BJ (cell line): ENCODE measurements at regions not wholly inside any gene's neighbourhood (a gene's known extent, or its start where the extent isn't known, plus 50 kb on each side); places are given as distances from the start of the nearest gene placed in this dataset.

Experiments
- CTCF ChIA-PET: fragments of 350-600 bp; formaldehyde crosslinking; extraction: SDS; loops from one replicate; lab custom pipeline; 2021; ENCODE audit warnings: antibody characterized with exemption, inconsistent platforms; lab: Yijun Ruan, JAX
- POLR2A ChIA-PET: fragments of 300-600 bp; sonication (Branson Sonifier 250); formaldehyde crosslinking; extraction: SDS; loops from one replicate; lab custom pipeline; 2021; ENCODE audit warnings: antibody characterized with exemption; lab: Charles Lee
- DNase-seq: peaks from one replicate; pipeline ENCODE4 v3.0.0-alpha.2; 2011; ENCODE audit warnings: low read depth
- H3K27me3 ChIP-seq: 2 replicates; pipeline ENCODE4 v1.6.0; 2011; ENCODE audit warnings: low read length; ENCODE audit not compliant: control insufficient read depth, insufficient read depth
- H3K36me3 ChIP-seq: 2 replicates; pipeline ENCODE4 v1.5.1; 2011; ENCODE audit warnings: low read length; ENCODE audit not compliant: control insufficient read depth, insufficient read depth
- H3K4me3 ChIP-seq: 2 replicates; pipeline ENCODE4 v1.5.1; 2011; ENCODE audit warnings: low read depth, mild to moderate bottlenecking, control low read depth, low read length
- CTCF ChIP-seq: IDR thresholded peaks from 2 replicates; pipeline ENCODE4 v1.5.1; 2011; ENCODE audit warnings: low read depth, mild to moderate bottlenecking, control low read depth, inconsistent platforms, low read length, moderate library complexity; ENCODE audit not compliant: insufficient read depth

GRCh38 chr2:142222715-142223114, 91.9 kb upstream of the LRP1B start:
- Histone ChIP-seq H3K27me3 (no peaks in the 10 kb centered on the region), H3K4me3 (no peak overlapping the region), H3K36me3 (no peaks in the 10 kb centered on the region)
- ChIA-PET POLR2A (no interaction called here), CTCF (no interaction called here)
- DNase-seq, result no peak
- TF ChIP-seq CTCF, result no peak

DNA sequence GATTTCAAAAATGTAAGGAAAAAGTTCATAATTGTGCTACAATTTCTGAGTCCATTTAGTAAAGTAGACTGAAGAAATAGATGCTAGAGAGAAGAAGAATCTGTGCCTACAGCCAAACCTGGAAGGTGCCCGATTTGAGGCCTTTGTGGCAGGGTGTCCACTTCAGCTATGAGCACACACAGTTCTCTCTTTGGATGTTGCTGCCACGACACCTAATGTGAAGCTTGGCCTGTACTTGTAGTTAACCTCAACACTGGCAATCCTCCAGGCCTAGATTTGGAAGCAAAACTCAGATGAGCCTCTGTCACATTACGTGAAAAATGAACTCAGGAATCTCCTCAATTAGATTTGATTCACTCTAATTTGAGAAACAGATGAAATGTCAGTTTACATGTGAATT, 90.1 kb upstream of the LRP1B start:
- POLR2A ChIA-PET, result no interaction called here
- no peak for DNase-seq
- Histone ChIP-seq H3K27me3 (no peaks in the 10 kb centered on the region), H3K36me3 (no peaks in the 10 kb centered on the region), H3K4me3 (no peak overlapping the region)
- TF ChIP-seq CTCF, result no peak
- CTCF ChIA-PET, result no interaction called here

GRCh38 chr2:142220239-142220638, 89.4 kb upstream of the LRP1B start:
- ChIA-PET CTCF (interaction anchor here (0.6 kb wide), 2 partner anchors 385 to 429 kb away, joined by 3 to 4 read pairs; no protein-coding TSS in a partner anchor), POLR2A (no interaction called here)
- H3K36me3 ChIP-seq, result no peaks in the 10 kb centered on the region
- H3K27me3 ChIP-seq, result no peaks in the 10 kb centered on the region
- H3K4me3 ChIP-seq, result no peak overlapping the region
- no peak for DNase-seq
- no peak for TF ChIP-seq CTCF

GRCh38 chr2:142218471-142218870, 87.7 kb upstream of the LRP1B start:
- ChIA-PET POLR2A (no interaction called here), CTCF (no interaction called here)
- Histone ChIP-seq H3K27me3 (no peaks in the 10 kb centered on the region), H3K4me3 (no peak overlapping the region), H3K36me3 (no peaks in the 10 kb centered on the region)
- TF ChIP-seq CTCF, result no peak
- DNase-seq, result no peak

- CTCF ChIA-PET, result no interaction called here
- no peak for TF ChIP-seq CTCF
- H3K36me3 ChIP-seq, result no peaks in the 10 kb centered on the region
- H3K4me3 ChIP-seq, result no peak overlapping the region
- no peak for DNase-seq
- POLR2A ChIA-PET, result no interaction called here
- H3K27me3 ChIP-seq, result no peaks in the 10 kb centered on the region
These were observed 87.0 kb upstream of the LRP1B start for GRCh38 chr2:142217804-142218203.
